COLO668 (cell line): ENCODE measurements at regions not wholly inside any gene's neighbourhood (a gene's known extent, or its start where the extent isn't known, plus 50 kb on each side); places are given as distances from the start of the nearest gene placed in this dataset.

Source experiments
- DNase-seq: peaks from one replicate; lab custom pipeline; 2025; ENCODE audit not compliant: unreplicated experiment; lab: John Stamatoyannopoulos, UW

DNA sequence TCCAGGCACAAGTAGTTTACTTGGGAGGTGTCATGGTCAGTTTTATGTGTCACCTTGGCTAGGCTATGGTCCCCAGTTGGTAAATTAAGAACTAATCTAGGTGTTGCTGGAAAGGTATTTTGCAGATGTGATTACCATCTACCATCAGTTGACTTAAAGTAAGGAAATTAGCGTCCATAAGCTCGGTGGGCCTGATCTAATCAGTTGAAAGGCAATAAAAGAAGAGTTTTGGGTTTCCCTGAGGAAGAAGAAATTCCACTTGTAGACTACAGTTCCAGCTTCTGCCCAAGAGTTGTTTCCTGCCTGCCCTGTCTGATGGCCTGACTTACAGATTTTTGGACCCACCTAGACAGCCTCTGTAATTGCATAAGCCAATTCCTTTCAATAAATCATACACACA is 438.7 kb upstream of the PROK2 start:
- no peak for DNase-seq

DNA sequence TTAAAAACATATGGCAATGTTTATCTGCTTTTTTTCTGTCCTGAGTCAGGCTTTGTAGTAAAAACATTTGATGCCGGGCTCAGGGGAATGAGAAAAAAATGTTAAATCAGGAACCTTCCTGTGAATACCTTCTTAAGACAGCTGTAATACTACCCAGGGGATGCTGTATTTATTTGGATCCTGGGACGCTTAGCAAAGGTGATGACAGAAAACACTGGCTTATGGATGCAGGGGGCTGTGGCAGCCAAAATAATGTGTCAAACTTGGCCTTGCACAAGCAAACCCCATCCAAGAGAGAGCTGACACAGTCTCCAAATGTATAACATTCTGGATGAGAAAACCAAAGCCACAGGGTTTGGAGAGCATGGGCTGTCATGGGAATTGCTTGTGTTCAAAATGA is 438.2 kb upstream of the PROK2 start:
- no peak for DNase-seq

DNA sequence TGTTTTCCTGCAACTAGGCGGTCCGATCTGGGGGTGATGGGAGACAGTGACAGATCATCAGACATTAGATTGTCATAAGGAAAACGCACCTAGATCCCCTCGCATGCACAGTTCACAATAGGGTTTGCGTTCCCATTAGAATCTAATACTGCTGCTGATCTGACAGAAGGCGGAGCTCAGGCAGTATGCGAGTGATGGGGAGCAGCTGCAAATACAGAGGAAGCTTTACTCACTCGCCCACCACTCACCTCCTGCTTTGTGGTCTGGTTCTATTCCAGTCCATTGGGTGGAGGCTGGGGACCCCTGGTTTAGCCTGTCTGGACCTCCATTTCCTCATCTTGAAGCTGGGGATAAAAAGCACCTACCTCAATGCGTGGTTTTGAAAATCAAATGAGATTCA is 437.5 kb upstream of the PROK2 start:
- no peak for DNase-seq

DNA sequence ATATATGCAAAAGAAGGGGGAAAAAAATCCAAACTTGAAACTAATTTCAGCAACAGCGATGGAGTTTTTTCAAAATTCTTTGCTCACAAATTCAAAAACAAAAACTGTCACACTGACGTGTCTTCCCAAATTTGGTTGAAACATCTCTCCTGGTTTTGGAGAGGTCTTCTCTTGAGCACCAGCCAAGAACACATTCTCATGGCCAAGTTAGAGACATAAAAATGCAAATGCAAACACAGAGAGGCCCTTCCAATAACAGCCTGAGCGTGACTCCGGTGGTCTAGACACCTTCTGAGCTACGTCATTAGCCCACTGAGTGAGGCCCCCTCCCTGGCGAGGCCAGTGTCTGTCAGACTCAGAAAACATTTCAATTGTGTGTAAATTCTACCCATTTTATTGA is 436.0 kb upstream of the PROK2 start:
- no peak for DNase-seq

DNA sequence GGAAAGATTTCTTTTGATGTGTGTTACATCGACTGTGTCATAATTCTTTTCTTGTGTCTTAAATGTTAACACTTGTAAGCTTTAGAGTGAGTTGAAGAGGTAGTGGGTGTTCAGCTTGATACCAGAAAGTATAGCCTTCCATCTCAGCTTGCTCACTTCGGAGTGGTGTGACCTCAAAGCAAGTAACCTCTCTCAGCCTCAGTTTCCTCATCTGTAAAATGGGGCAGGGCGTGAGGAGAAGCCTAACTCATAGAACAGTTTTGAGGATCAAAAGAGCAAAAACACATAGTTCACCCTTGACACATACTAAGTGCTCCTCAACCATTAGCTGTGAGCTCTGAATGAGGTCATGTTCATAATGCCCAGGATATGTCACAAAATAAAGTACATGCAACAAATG is 434.8 kb upstream of the PROK2 start:
- no peak for DNase-seq

DNA sequence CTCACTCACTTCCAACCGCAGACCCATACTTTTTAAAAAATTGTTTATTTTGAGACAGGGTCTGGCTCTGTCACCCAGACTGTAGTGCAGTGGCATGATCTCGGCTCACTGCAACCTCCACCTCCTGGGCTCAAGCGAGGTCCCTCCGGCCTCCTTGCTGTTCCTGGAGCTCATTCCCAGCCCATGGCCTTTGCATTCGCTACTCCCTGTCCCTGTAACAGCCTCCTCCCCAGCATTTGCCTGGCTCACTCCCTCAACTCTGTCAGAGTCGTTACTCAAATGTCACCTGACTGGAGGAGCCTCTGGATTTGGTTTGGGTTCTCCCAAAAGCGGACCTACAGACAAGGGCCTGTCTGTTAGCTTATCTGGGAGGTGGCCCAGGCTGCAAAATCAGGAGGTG is 432.6 kb upstream of the PROK2 start:
- no peak for DNase-seq

DNA sequence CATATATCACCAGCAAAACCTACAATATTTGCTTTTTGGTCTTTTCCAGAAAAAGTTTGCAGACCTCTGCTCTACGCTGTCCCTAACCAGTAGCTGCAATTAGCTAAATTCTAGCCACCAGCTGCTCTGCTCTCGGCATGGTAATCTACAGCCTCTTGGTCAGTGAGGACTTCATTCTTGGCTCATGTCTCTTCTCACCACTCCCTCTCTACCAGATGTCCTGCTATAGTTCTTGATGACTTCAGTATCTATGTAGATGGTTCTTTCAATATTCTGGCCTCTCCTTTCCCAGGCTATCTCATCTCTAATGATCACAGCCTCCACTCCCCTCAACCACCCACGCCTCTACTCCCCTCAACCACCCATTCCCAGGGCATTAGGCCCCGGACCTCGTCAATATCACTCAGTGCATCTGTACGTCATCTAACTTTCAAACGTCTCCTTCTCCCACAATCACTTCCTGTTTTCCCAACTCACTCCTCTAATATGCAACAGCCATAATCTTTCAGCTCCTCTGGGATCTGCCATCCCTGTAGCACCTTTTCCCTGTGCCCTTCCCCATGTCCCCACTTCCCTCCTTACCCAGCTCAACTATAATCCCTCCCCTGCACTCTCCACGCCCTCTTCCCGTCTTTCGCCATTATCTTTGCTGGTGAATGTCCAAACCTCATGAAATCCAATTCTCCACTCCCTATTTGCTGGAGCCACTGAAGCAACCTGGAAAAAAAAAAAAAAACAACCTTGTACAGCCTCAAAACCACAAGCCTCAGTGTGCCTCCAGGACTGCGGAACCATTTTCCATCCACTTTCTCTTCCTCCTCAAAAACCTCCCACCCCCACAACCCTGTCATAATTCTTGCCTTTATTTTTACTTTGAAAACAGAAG is 429.4 kb upstream of the PROK2 start:
- no peak for DNase-seq

DNA sequence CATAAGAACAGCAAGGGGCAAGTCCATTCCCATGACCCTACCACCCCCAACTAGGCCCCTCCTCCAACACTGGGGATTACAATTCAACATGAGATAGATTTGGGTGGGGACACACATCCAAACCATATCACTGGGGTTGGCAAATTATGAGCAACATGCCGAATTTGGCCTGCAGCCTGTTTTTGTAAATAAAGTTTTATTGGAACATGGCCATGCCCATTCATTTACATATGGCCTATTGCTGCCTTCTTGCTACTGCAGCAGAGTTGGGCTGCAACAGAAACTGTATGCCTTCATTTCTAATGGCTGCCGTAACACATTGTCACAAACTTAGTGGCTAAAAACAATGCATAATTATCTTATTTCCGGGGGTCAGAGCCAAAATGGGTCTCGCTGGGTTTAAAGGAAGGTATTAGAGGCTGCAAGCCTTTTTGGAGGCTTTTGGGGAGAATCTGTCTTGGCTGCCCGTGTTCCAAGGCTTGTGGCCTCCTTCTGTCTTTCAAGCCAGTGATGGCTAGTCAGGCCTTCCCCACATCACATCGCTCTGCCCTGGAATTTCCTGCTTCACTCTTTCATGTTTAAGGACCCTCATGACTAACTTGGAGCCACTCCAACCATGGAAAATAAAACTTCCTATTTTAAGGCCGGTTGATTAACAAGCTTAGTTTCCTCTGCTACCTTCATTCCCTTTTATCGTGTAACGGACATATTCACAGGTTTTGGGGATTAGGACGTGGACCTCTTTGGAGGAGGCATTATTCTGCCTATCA is 428.5 kb upstream of the PROK2 start:
- no peak for DNase-seq

DNA sequence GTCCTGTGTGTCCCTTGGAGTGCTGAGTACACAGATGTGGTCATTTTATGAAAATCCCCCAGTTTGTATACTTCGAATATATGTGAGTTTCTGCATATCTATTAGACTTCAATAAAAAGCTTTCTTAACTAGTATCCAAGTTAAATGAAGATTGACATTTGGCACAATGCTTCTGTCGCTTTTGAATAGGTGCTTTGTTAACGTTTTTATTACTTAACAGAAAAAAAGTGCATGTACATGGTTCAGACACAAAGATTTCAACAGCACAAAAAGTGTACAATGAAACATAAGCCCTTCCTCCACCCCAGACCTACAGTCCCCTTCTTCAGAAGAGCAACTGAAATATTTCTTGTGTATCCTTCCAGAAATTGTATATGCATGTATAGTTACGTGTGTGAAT is 427.4 kb upstream of the PROK2 start:
- DNase-seq, result no peak

DNA sequence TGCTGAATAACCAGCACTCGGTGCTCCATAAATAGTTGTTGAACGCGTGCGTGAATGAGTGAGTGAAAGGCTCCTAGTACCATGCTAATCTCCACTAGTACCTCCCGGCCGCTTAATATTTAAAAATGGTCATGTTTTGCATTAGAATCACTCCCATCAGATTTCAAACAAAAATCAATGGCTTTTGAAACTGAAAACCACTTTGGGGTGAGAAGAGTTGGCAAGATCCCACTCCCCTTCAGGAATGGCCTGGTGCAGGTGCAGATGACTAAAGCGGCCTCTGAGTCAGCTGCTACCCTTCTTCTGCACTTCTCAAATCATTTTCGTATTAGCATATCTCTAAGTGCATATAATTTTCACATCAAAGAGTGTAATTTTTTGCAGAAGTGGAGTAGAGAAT is 425.3 kb upstream of the PROK2 start:
- no peak for DNase-seq

DNA sequence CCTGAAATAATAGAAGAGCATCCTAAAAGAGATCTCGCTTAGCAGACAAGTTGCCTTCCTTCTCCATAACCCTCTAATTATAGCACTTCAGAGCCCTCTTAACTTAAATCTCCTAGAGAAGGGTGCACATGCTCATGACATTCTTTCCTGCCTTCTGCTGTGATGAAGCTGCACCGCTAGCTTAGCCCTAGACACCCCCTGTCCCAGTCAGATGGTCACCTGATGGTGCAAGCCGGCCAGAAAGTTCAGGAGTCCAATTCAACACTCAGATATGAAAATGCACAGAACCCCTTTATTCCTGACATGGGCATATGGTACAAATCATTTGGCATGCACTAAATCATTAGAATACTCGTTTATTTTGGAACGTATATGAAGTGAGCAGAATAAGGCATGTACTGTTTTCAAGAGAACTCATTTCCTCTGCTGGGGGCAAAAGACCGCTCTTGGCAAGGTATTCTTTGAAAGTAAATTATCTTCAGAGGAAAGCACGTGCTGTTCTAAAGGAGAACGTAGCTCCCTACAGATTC is 420.4 kb upstream of the PROK2 start:
- no peak for DNase-seq

DNA sequence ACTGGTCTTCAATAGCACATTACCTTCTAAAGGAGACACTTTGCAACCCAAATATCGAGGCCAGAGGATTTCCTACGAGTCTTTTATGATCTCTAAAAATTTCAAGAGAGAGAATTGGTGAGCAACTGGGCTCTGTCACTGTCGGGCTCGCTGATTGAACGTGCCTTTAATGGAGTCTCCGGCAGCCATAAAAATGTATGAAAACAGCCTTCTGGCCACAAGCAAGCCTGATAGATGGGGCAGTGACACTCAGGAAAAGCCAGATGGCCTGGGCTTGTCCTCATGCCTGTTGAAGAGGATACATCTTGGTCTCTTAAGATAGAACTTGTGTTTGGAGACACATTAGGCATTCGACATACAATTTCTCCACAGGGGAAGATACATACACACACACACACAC is 419.5 kb upstream of the PROK2 start:
- no peak for DNase-seq

DNA sequence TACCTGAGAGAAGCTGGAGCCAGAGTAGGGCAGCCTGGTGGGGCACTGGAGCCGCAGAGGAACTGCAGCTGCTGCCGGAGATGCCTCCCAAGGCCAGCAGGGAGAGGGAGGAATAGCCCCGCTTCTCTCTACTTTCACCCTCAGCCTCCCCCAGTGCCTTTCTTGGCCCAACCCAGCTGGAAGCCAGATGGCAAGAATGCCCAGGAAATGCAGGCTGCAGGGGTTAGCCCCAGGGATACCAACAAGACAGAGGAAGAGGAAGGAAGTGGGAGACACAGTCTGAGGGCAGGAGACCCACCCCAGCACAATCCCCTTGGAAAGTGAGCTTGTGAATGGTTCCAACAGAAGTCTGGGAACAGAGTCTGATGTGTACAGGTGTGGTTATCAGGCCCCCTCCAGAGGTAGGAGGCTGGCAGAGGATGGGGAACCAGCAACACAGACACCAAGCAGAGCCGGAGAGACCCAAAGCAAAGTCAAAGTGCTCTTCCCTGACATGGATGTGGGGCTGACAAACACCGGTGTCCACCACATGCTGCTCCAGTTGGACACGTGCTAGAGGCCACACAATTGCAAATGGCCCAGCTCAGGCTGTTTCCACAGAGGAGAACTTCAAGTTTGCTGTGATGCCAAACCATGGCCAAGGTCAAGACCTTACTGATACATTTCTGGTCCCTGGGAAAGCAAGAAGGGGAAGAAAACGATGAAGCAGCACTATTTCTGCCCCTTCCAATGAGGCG is 418.8 kb upstream of the PROK2 start:
- DNase-seq, result no peak

DNA sequence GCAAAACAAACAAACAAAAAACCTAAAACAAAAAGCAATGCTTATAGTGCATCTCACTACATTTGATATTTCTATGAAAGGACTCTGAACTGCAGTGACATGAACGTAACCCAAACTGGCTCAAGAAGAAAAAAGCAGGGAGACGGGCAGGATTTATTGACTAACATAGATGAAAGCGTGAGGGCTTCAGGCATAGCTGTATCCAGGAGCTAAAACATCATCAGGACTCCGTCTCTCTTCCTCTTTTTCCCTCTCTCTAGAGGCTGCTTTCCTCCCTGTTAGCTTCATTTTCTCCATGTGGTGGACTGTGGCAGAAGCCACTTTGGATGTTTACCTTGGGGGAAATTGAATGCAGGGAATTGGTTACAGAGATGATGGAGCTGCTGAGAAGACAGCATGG is 418.2 kb upstream of the PROK2 start:
- DNase-seq, result no peak

DNA sequence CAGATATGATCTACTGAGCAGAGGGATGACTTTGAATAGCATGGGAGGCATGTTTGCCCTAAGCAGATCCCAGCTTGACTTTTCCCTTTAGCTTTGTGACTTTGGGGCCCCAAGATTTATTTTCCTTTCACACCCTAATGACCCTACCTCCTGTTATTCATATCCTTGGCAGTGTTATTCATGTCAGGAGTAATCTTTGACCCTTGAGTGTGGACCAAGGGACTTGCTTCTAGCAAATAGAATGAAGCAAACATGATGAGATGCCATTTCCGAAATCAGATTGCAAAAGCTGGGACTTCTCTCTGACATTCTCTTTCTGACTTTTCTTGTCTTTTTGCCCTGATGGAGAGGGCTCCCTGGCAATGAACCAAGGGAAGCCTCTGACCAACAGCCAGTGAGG is 415.4 kb upstream of the PROK2 start:
- DNase-seq, result no peak

DNA sequence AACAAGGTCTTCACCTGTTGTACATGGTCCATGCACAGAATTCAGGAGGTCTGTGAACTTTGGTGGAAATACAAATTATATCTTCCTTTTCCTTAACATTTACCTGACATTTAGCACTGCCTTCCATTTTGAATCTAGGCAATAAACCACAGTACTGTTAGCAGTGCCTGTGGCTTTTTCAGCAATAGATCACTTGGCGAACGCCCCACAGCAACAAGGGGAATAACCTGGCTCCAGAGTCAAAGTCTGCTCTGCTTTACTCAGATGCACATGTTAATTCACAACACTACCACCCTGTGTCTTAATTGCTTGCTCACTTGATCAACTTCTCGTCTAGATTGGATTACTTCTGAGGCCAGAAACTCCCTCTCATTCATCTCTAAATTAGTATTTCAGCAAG is 414.6 kb upstream of the PROK2 start:
- no peak for DNase-seq

DNA sequence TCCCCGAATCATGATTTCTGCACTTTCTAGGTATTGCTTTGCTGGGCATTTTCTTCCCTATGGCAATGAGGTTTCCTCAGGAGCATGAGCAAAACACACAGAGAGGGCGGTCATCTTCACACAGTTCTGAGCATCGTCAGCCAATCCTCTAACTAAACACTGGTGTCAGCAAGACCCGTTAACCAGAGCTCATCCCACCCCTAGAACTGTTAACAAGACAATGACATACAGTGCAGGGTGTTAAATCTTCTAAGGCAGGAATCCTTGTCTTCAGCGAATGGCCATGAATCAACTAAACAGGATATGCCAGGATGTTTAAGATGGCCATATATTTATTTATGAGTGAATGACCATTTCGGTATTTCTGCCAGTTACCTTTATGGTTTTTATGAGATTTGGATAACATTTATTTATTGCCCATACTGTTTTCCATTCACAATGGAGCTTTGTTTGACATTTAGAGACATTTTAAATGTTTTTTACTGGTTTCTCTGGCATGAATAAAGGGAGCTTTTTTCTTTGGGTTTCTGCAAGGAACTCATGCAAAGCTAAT is 411.5 kb upstream of the PROK2 start:
- no peak for DNase-seq

DNA sequence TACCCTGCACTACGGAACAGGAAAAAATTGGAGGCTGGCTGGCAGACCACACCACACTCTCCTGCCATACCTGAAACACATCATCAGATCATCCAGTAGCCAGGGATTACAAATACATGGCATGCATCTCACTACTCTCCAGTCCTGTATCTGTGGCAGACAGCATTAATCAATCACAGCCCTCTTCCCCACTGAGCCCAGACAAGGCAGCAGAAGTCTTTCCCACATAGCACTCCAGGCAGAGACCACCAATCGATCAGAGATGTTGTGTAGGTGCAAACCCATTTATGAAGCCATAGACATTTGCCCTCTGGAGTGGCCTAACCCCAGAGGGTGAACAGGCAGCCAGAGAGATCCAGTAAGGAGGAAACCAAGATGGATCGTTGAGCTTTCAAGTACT is 410.9 kb upstream of the PROK2 start:
- DNase-seq, result no peak

DNA sequence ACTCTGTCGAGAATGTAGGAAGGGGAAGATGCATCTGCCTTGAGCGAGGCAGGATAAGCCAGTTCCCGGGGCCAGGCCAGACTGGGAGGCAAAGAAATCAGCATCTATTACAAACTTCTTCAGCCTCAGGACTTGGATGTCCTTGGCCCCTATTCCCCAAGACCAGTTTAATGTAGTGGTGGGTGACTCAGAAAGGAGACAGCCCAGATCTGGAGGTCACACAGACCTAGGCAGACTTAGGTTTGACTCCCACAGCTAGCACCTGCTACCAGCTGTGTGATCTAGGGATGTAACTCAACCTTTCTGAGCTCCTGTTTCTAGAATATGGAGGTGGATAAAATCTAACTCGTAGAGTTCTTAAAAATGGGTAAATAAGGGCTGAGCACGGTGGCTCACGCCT is 409.5 kb upstream of the PROK2 start:
- DNase-seq, result no peak

DNA sequence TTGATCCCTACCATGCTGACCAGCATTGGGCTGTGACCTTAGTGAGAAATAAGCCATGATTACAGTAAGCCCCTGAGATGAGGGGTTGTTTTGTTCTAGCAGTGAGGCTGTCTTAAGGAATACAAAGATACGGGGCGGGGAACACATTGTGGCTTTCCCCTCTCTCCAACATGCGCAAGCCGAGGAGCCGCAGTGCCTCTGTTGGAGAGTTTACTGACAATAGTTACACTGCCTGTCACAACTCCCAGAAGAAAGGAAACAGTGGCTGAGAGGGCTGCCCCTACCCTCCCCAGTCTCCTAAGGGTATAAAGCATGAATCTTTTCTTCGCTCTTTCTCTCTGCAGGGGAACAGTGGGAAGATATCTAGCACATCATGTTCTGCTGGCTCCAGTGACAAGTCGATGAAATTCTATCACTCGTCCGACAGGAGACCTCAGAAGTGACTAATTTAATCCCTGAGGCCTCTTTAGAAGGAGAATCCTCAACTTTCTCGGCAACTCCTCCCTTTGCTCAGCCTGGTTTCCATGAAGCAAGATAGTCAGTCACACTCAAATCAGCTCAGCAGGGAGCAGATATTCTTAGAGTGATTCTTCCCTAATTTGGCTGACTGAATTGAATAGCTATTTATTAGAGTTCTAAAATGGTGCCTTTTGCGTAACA is 409.0 kb upstream of the PROK2 start:
- DNase-seq, result no peak

DNA sequence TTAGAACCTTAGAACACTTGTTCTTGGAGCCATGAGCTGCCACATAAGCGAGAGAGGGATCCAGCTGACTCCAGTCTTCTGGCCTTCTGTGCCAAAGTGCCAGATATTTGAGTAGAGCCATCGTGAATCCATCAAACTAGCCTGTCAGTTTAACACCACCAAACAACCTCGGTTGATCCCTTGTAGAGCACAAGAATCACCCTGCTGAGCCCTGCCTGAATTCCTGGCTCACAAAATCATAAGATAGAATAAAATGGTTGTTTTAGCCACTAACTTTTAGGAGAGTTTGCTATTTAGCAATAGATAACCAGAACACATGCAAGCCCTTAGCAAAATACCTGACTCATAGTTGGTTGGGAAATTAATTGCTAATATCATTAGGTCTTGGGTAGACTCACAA is 407.6 kb upstream of the PROK2 start:
- DNase-seq, result no peak
